ENCODE measurements at regions not wholly inside any gene's neighbourhood (a gene's known extent, or its start where the extent isn't known, plus 50 kb on each side); places are given as distances from the start of the nearest gene placed in this dataset.
"Not testable (repeated sequence)": the region's sequence is repeated elsewhere in the genome, so short reads cannot be mapped to it uniquely, and the experiment has no call there.

- DNase-seq (ENCODE audit: low read depth in 4 of 4, low spot score in 3 of 4): no peak
These were observed 123.6 kb upstream of the ZNF608 start for GRCh38 chr5:124870070-124870469.

GRCh38 chr5:124871303-124871702 lies 124.9 kb upstream of the ZNF608 start:
- DNase-seq (ENCODE audit: low read depth in 4 of 4, low spot score in 3 of 4): no peak

- no peak for DNase-seq (ENCODE audit: low read depth in 4 of 4, low spot score in 3 of 4)
These were observed 125.6 kb upstream of the ZNF608 start for GRCh38 chr5:124872086-124872485.

GRCh38 chr5:124872615-124873014 lies 126.2 kb upstream of the ZNF608 start:
- DNase-seq (ENCODE audit: low read depth in 4 of 4, low spot score in 3 of 4): no peak

GRCh38 chr5:124873188-124873587 lies 126.7 kb upstream of the ZNF608 start:
- DNase-seq (ENCODE audit: low read depth in 4 of 4, low spot score in 3 of 4): no peak

GRCh38 chr5:124873713-124874112 lies 127.3 kb upstream of the ZNF608 start:
- no peak for DNase-seq (ENCODE audit: low read depth in 4 of 4, low spot score in 3 of 4)

- no peak for DNase-seq (ENCODE audit: low read depth in 4 of 4, low spot score in 3 of 4)
These were observed 130.1 kb upstream of the ZNF608 start for GRCh38 chr5:124876566-124876965.

GRCh38 chr5:124876983-124877382 lies 130.5 kb upstream of the ZNF608 start:
- DNase-seq (ENCODE audit: low read depth in 4 of 4, low spot score in 3 of 4): no peak

GRCh38 chr5:124877501-124878146 lies 131.2 kb upstream of the ZNF608 start:
- DNase-seq (ENCODE audit: low read depth in 4 of 4, low spot score in 3 of 4): no peak

GRCh38 chr5:124878583-124879342 lies 132.3 kb upstream of the ZNF608 start:
- DNase-seq (ENCODE audit: low read depth in 4 of 4, low spot score in 3 of 4): no peak

- DNase-seq (ENCODE audit: low read depth in 4 of 4, low spot score in 3 of 4): no peak
These were observed 134.7 kb upstream of the ZNF608 start for GRCh38 chr5:124880903-124881697.

- DNase-seq (ENCODE audit: low read depth in 4 of 4, low spot score in 3 of 4): no peak
These were observed 137.2 kb upstream of the ZNF608 start for GRCh38 chr5:124883681-124884080.

- no peak for DNase-seq (ENCODE audit: low read depth in 4 of 4, low spot score in 3 of 4)
These were observed 137.7 kb upstream of the ZNF608 start for GRCh38 chr5:124884114-124884513.

GRCh38 chr5:124885490-124885889 lies 139.1 kb upstream of the ZNF608 start:
- no peak for DNase-seq (ENCODE audit: low read depth in 4 of 4, low spot score in 3 of 4)

GRCh38 chr5:124887223-124887622 lies 140.8 kb upstream of the ZNF608 start:
- DNase-seq (ENCODE audit: low read depth in 4 of 4, low spot score in 3 of 4): no peak

- DNase-seq (ENCODE audit: low read depth in 4 of 4, low spot score in 3 of 4): no peak
These were observed 141.6 kb upstream of the ZNF608 start for GRCh38 chr5:124888050-124888506.

- DNase-seq (ENCODE audit: low read depth in 4 of 4, low spot score in 3 of 4): no peak
These were observed 142.4 kb upstream of the ZNF608 start for GRCh38 chr5:124888622-124889485.

- no peak for DNase-seq (ENCODE audit: low read depth in 4 of 4, low spot score in 3 of 4)
These were observed 143.0 kb upstream of the ZNF608 start for GRCh38 chr5:124889486-124889825.

- no peak for DNase-seq (ENCODE audit: low read depth in 4 of 4, low spot score in 3 of 4)
These were observed 143.4 kb upstream of the ZNF608 start for GRCh38 chr5:124889850-124890249.

GRCh38 chr5:124890442-124890841 lies 144.0 kb upstream of the ZNF608 start:
- DNase-seq (ENCODE audit: low read depth in 4 of 4, low spot score in 3 of 4): not testable (repeated sequence)

- DNase-seq (ENCODE audit: low read depth in 4 of 4, low spot score in 3 of 4): no peak
These were observed 144.7 kb upstream of the ZNF608 start for GRCh38 chr5:124891179-124891578.
